Keratinocyte (primary cell): ENCODE measurements at regions not wholly inside any gene's neighbourhood (a gene's known extent, or its start where the extent isn't known, plus 50 kb on each side); places are given as distances from the start of the nearest gene placed in this dataset.

Source experiments
- DNase-seq: peaks from one replicate; pipeline ENCODE4 v3.0.0-alpha.2; 2011; ENCODE audit warnings: low read depth, missing footprints, low spot score
- FAIRE-seq: peaks from 2 replicates; lab custom pipeline; 2011; peaks lifted over from hg19 to GRCh38; lab: Jason Lieb, UNC
- H2AFZ ChIP-seq: 2 replicates; pipeline ENCODE4 v1.6.0; 2012; ENCODE audit warnings: low read length, control low read depth, inconsistent platforms; ENCODE audit not compliant: control insufficient read depth
- H3K27ac ChIP-seq: 2 replicates; pipeline ENCODE4 v1.5.1; 2011; ENCODE audit warnings: low read length; ENCODE audit not compliant: control insufficient read depth, insufficient read depth
- H3K27me3 ChIP-seq: 3 replicates; pipeline ENCODE4 v1.6.0; 2011; ENCODE audit warnings: low read length; ENCODE audit not compliant: control insufficient read depth, insufficient read depth; ENCODE audit errors: extremely low read depth
- H3K36me3 ChIP-seq, 2 experiments: 2 replicates in 1 of 2; 3 replicates in 1 of 2; pipeline ENCODE4 v1.5.1; 2011; ENCODE audit warnings: low read length in 2 of 2, mild to moderate bottlenecking in 1 of 2; ENCODE audit not compliant: control insufficient read depth in 2 of 2, insufficient read depth in 2 of 2; ENCODE audit errors: extremely low read depth in 1 of 2
- H3K4me1 ChIP-seq: 3 replicates; pipeline ENCODE4 v1.5.1; 2011; ENCODE audit warnings: low read length; ENCODE audit not compliant: control insufficient read depth, insufficient read depth; ENCODE audit errors: extremely low read depth
- H3K4me2 ChIP-seq: 3 replicates; pipeline ENCODE4 v1.6.0; 2011; ENCODE audit warnings: low read depth, low read length; ENCODE audit not compliant: control insufficient read depth, insufficient read depth; ENCODE audit errors: extremely low read depth
- H3K4me3 ChIP-seq, 3 experiments: fragments of 200-600 bp in 1 of 3; sonication (generic) in 1 of 3; 2 replicates in 2 of 3; 3 replicates in 1 of 3; pipeline ENCODE4 v1.5.1; 2011 to 2016; ENCODE audit warnings: low read length in 3 of 3, mild to moderate bottlenecking in 3 of 3, control low read depth in 2 of 3, inconsistent platforms in 1 of 3, low read depth in 1 of 3, mixed read lengths in 1 of 3, mixed run types in 1 of 3, moderate library complexity in 1 of 3; ENCODE audit not compliant: control insufficient read depth in 2 of 3, insufficient read depth in 2 of 3; ENCODE audit errors: extremely low read depth in 1 of 3
- H3K79me2 ChIP-seq: 2 replicates; pipeline ENCODE4 v1.6.0; 2012; ENCODE audit warnings: low read length; ENCODE audit not compliant: control insufficient read depth, insufficient read depth
- H3K9ac ChIP-seq: 3 replicates; pipeline ENCODE4 v1.6.0; 2011; ENCODE audit warnings: low read length; ENCODE audit not compliant: control insufficient read depth, insufficient read depth; ENCODE audit errors: extremely low read depth
- H3K9me1 ChIP-seq: 3 replicates; pipeline ENCODE4 v1.6.0; 2011; ENCODE audit warnings: low read length; ENCODE audit not compliant: control insufficient read depth, insufficient read depth; ENCODE audit errors: extremely low read depth
- H3K9me3 ChIP-seq: 2 replicates; pipeline ENCODE4 v1.5.1; 2012; ENCODE audit warnings: low read depth, low read length; ENCODE audit not compliant: control insufficient read depth
- H4K20me1 ChIP-seq: 3 replicates; pipeline ENCODE4 v1.6.0; 2011; ENCODE audit warnings: low read length; ENCODE audit not compliant: control insufficient read depth, insufficient read depth; ENCODE audit errors: extremely low read depth
- CTCF ChIP-seq, 3 experiments: IDR thresholded peaks in 1 of 3; conservative IDR thresholded peaks in 1 of 3; optimal IDR thresholded peaks in 1 of 3; 2 replicates in 2 of 3; 3 replicates in 1 of 3; pipeline versions ENCODE3 to v1.5.1; 2011; ENCODE audit warnings: low read length in 3 of 3, mild to moderate bottlenecking in 3 of 3, moderate library complexity in 2 of 3, control low read depth in 1 of 3, inconsistent platforms in 1 of 3; ENCODE audit not compliant: insufficient read depth in 2 of 3; ENCODE audit errors: extremely low read depth in 1 of 3
- EZH2 ChIP-seq: IDR thresholded peaks from one replicate; pipeline ENCODE4 v1.6.1; 2012; ENCODE audit warnings: inconsistent platforms, mild to moderate bottlenecking, low read length, moderate library complexity
- dilution Hi-C: fragments of 300-500 bp; cut with MboI; formaldehyde crosslinking; loops from one replicate; pipeline ENCODE4 v1.7.0; 2020; ENCODE audit warnings: low sequenced_read_pairs; ENCODE audit not compliant: extremely low pct_ligation_motif_present

GRCh38 chr4:174110180-174110579 lies 173.3 kb downstream of the FBXO8 start:
- dilution Hi-C loops: no loop called here
- FAIRE-seq (no peak), DNase-seq (no peak)
- no peaks in the 10 kb centered on the region for H3K79me2 ChIP-seq
- H3K4me3 ChIP-seq: no peak overlapping the region
- no peaks in the 10 kb centered on the region for H3K9me1 ChIP-seq
- no peak for TF ChIP-seq CTCF (optimal IDR thresholded peaks at IDR 0.05 in 1 of 3, IDR thresholded peaks at IDR 0.05 in 1 of 3, conservative IDR thresholded peaks at IDR 0.05 in 1 of 3; ENCODE audit: extremely low read depth in 1 of 3, insufficient read depth in 2 of 3, low read length in 3 of 3)
- no peak for TF ChIP-seq EZH2
- no peaks in the 10 kb centered on the region for H3K9me3 ChIP-seq
- no peaks in the 10 kb centered on the region for H3K27me3 ChIP-seq
- H3K36me3 ChIP-seq: no peaks in the 10 kb centered on the region
- H3K4me2 ChIP-seq: no peak overlapping the region
- H4K20me1 ChIP-seq: no peaks in the 10 kb centered on the region
- H3K9ac ChIP-seq: no peak overlapping the region
- H3K4me1 ChIP-seq: no peaks in the 10 kb centered on the region
- no peak overlapping the region for H3K27ac ChIP-seq
- H2AFZ ChIP-seq: no peak overlapping the region

DNA sequence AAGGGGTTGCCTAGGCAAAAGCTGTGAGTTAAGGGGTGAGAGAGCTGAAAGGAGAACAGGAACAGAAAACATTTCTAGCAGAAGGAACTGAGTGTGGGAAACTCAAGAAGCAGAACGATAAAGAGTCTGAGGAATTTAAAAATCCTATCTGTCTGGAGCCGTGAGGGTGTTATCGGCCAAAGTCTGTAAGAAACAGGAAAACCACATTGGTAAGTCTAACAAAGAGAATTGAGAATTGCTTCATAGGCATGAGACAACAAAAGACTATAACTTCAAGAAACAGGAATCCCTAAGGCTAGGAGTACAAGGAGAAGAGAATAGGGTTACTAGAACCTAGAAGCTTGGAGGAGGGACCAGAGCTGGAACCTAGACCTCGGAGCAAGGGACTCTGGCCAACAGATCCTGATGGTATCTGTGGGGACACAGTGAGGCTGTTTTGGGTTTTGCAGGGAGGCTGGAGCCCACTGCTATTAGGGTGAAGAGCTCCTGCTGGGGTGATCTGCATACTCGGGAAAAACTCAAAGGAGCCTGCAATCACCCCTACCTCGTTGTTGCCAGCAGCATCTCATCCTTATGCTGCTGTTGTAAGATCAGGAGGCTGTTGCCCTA lies 175.6 kb downstream of the FBXO8 start:
- no peak overlapping the region for H3K4me2 ChIP-seq
- TF ChIP-seq CTCF (optimal IDR thresholded peaks at IDR 0.05 in 1 of 3, IDR thresholded peaks at IDR 0.05 in 1 of 3, conservative IDR thresholded peaks at IDR 0.05 in 1 of 3; ENCODE audit: extremely low read depth in 1 of 3, insufficient read depth in 2 of 3, low read length in 3 of 3) (no peak), EZH2 (no peak)
- H3K36me3 ChIP-seq: no peaks in the 10 kb centered on the region
- H3K79me2 ChIP-seq: no peaks in the 10 kb centered on the region
- dilution Hi-C loops: no loop called here
- no peak overlapping the region for H3K9ac ChIP-seq
- H3K9me1 ChIP-seq: no peaks in the 10 kb centered on the region
- DNase-seq: no peak
- no peaks in the 10 kb centered on the region for H3K9me3 ChIP-seq
- no peaks in the 10 kb centered on the region for H4K20me1 ChIP-seq
- no peak overlapping the region for H3K27ac ChIP-seq
- FAIRE-seq: no peak
- H3K4me3 ChIP-seq: no peak overlapping the region
- no peaks in the 10 kb centered on the region for H3K27me3 ChIP-seq
- H3K4me1 ChIP-seq: no peaks in the 10 kb centered on the region
- no peak overlapping the region for H2AFZ ChIP-seq
